HFF-Myc (cell line): ENCODE measurements at regions not wholly inside any gene's neighbourhood (a gene's known extent, or its start where the extent isn't known, plus 50 kb on each side); places are given as distances from the start of the nearest gene placed in this dataset.

Experiments used
- DNase-seq: peaks from one replicate; pipeline ENCODE4 v3.0.0-alpha.2; 2011; ENCODE audit warnings: low read depth; ENCODE audit errors: extremely low read depth
- H3K4me3 ChIP-seq: replicated peaks from 2 replicates; pipeline ENCODE4 v1.5.1; 2011; ENCODE audit warnings: low read depth, mild to moderate bottlenecking, control low read depth, low read length
- TF ChIP-seq, protein P1 (sequence below): IDR thresholded peaks from 2 replicates; pipeline ENCODE4 v1.5.1; 2012; ENCODE audit warnings: mild to moderate bottlenecking, low read depth, low read length, control low read depth; ENCODE audit errors: missing control alignments

DNA sequence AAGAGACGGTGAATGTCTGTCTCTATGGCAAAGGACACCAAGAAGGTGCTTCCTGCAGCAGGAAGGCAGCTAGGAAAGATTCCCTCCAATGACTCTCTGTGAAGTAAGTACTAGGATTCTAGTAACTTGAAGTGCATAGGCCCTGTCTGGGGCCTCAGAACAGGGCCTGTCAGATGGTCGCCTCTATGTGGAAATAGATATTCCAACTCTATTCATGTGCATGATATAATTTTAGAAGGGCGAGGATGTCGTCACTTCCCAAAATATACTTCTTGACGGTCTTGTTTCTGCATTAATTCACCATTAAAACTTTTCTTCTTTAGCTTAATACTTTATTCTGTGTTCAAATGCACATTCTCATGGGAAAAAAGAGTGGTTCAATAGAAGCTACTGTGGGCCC, 167.0 kb downstream of the TLE3 start:
- TF ChIP-seq, protein P1, sequence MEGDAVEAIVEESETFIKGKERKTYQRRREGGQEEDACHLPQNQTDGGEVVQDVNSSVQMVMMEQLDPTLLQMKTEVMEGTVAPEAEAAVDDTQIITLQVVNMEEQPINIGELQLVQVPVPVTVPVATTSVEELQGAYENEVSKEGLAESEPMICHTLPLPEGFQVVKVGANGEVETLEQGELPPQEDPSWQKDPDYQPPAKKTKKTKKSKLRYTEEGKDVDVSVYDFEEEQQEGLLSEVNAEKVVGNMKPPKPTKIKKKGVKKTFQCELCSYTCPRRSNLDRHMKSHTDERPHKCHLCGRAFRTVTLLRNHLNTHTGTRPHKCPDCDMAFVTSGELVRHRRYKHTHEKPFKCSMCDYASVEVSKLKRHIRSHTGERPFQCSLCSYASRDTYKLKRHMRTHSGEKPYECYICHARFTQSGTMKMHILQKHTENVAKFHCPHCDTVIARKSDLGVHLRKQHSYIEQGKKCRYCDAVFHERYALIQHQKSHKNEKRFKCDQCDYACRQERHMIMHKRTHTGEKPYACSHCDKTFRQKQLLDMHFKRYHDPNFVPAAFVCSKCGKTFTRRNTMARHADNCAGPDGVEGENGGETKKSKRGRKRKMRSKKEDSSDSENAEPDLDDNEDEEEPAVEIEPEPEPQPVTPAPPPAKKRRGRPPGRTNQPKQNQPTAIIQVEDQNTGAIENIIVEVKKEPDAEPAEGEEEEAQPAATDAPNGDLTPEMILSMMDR, result no peak
- no peak overlapping the region for H3K4me3 ChIP-seq
- DNase-seq, result no peak

DNA sequence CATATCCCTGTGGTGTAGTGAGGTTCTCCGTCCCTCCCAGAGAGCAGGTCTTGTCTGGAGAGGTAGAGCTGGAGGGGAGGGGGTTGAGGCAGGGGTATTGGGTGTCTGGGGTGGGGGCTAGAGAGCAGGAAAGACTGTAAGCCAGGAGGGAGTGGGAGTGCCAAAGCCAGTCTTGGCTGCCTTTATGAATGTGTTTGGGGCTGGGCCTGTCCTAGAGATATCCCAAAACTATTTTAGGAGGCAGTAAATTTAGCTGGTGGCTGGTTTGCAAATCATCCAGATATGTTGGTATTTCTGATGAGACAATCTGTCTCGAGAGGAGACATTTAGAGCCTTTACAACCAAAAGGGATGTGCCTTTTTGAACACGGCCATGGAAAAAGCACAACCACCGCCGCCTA, 166.6 kb downstream of the TLE3 start:
- TF ChIP-seq, protein P1, result no peak
- DNase-seq, result no peak
- H3K4me3 ChIP-seq, result no peak overlapping the region

DNA sequence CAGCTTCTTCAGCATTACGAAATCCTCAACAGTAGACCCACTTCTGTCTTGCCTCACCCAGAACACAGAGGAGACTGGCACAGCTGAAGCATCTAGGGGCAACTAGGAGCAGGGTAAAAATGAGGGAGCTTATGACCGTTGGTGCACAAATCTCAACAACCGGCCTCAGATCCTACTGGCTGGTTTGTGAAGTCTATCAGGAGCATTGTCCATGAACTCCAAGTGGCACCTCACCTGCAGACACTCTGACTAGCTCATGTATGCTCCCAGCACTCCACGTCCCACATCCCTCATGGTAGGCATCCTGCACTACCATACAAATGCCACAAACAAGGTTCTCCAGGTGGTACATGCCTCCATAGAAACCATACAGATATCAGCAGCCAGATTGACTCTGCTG, 163.1 kb downstream of the TLE3 start:
- no peak for DNase-seq
- TF ChIP-seq, protein P1, result no peak
- no peak overlapping the region for H3K4me3 ChIP-seq

DNA sequence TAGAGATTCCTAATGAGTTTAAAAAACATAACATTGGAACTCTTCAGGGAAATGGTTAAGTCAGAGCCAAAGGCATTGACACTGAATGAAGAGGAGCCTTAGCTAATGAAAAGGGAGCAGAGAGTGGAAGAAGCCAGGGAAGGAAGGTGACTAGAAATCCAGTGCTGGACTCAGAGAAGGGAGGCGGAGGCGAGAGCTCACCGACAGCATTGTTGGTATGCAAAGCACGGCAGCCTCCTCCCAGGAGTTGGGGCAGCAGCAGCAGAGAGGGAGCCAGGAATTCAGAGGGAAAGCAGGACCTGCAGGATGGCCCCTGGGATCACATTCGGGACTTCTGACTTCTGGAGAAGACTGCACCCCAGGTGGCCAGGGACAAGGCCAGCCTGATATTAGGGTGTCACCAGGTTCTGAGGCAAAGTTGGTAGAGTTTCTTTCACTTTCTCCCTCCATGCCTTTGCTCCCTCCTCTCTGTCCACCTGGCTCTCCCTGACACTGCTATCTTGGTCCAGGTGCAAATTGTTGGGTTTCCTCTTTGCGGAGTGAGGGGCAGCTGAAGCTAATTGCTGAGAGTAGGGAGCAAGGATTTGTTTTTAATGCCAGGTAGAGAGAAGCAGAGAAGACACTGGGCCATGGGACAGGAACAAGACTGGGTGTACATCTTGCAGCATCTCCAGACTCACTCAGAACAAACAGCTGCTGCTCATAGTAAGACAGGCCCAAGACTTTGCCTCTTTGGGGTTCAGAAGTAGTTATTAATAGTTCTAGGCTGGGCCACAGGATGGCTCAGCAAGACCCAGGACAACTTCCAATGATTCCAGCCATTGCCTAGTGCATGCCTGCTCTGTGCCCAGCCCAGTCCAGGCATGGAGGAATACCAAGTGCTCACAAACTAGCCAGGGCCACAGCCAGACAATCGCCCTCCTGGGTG, 157.9 kb downstream of the TLE3 start:
- TF ChIP-seq, protein P1, result no peak
- no peak for DNase-seq
- no peak overlapping the region for H3K4me3 ChIP-seq

DNA sequence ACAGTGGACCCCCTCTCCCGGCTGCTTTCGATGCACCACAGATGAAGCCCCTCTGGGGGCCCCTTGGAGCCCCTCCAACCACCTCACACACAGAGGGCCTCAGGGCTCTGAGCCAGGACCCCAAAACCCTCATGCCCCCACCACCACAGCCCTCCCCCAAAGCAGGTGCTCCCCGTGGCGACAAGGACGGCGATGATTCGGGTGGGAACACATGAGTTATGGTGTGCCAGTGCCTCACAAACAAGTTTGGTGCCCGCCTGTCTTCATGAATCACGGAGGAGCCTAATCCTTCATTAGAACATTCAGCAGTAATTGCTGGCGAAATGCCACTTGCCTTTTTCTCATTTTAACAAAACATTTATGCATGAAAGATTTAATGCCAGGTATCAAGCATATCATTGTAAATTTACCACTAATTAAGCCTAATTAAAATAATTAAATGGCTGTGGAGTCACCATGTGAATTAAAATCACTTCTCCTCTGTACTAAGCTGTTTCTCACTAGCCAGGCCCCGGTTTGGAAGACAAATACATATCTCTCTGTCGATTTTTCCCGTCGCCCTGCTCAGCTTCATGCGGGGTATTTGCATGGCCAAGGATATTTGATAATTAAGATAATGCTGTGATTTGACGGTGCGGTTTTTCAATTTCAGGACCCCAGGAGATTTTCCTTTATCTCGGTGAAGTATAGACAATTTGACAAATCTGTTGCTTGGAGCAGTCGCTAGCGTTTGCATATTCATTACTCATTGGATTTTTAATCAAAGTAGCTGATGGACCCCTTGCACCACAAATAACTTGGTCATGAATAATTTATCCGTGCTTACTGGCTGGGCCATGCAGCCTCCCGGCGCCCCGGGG, 157.0 kb downstream of the TLE3 start:
- no peak overlapping the region for H3K4me3 ChIP-seq
- TF ChIP-seq, protein P1, result no peak
- no peak for DNase-seq

DNA sequence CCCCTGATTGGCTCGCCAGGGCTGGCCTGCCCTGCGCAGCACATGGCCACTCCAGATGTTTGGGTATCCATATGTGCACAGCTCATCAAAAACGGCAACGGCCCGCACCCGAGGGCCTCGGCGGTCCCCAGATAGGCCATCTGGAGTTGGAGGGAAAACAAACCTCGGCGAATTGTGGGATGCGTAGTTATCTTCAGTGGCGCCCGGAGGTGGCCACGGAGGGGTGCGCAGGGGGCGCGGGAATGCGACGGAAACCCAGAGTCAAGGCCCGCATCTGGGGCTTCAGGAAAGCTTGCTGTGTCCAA, 156.5 kb downstream of the TLE3 start:
- TF ChIP-seq, protein P1, result no peak
- no peak overlapping the region for H3K4me3 ChIP-seq
- DNase-seq, result no peak
